ENCODE measurements at regions not wholly inside any gene's neighbourhood (a gene's known extent, or its start where the extent isn't known, plus 50 kb on each side); places are given as distances from the start of the nearest gene placed in this dataset.

DNA sequence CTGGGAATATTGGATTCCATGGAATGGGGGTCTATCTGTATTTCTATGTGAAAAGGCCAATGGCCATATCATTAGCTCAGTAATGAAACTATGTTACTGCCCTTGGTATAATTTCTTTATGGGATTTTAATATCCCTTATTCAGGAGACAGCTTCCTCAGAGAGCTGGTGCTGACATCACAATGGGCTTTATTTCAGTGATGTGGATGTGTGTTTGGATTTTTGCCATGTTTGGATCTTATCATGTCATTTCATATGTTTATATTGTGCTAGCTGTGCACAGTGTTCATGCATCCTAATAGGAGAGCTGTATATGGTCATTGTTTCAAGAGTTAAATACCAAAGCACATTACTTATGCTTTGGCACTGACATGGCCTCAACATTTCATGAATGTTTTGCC, 806.1 kb upstream of the MAP3K7 start:
- Histone ChIP-seq H3K36me3 (ENCODE audit: insufficient read depth, low read length) (no peaks in the 10 kb centered on the region), H3K79me2 (replicated peaks; ENCODE audit: insufficient read depth, low read length) (no peaks in the 10 kb centered on the region), H3F3A (ENCODE audit: insufficient read depth, low read length, poor library complexity, severe bottlenecking) (no peaks in the 10 kb centered on the region), H3K4me3 (ENCODE audit: low read length) (no peak overlapping the region), H3K4me2 (ENCODE audit: low read length) (no peak overlapping the region), H4K20me1 (ENCODE audit: insufficient read depth) (no peaks in the 10 kb centered on the region), H3K9ac (ENCODE audit: low read length) (no peak overlapping the region), H3K27me3 (ENCODE audit: insufficient read depth, low read depth, low read length) (no peaks in the 10 kb centered on the region), H3K9me3 (ENCODE audit: low read length) (no peaks in the 10 kb centered on the region), H3K27ac (ENCODE audit: low read length) (no peak overlapping the region), H2AFZ (ENCODE audit: low read depth, low read length) (no peak overlapping the region), H3K9me2 (ENCODE audit: insufficient read depth, low read length) (no peaks in the 10 kb centered on the region)
- TF ChIP-seq EZH2 (IDR thresholded peaks at IDR 0.05; ENCODE audit: borderline replicate concordance, insufficient read depth, low read length, poor library complexity, severe bottlenecking) (no peak), RAD21 (conservative IDR thresholded peaks at IDR 0.05) (no peak), CTCF (IDR thresholded peaks at IDR 0.05; ENCODE audit: poor library complexity, severe bottlenecking) (no peak), TAF1 (IDR thresholded peaks at IDR 0.05; ENCODE audit: low read depth) (no peak), MXI1 (conservative IDR thresholded peaks at IDR 0.05; ENCODE audit: poor library complexity, severe bottlenecking) (no peak), POLR2AphosphoS5 (IDR thresholded peaks at IDR 0.05) (no peak), SMC3 (conservative IDR thresholded peaks at IDR 0.05; ENCODE audit: poor library complexity) (no peak), REST (IDR thresholded peaks at IDR 0.05; ENCODE audit: borderline replicate concordance) (no peak), EP300 (conservative IDR thresholded peaks at IDR 0.05; ENCODE audit: poor library complexity, severe bottlenecking) (no peak)

DNA sequence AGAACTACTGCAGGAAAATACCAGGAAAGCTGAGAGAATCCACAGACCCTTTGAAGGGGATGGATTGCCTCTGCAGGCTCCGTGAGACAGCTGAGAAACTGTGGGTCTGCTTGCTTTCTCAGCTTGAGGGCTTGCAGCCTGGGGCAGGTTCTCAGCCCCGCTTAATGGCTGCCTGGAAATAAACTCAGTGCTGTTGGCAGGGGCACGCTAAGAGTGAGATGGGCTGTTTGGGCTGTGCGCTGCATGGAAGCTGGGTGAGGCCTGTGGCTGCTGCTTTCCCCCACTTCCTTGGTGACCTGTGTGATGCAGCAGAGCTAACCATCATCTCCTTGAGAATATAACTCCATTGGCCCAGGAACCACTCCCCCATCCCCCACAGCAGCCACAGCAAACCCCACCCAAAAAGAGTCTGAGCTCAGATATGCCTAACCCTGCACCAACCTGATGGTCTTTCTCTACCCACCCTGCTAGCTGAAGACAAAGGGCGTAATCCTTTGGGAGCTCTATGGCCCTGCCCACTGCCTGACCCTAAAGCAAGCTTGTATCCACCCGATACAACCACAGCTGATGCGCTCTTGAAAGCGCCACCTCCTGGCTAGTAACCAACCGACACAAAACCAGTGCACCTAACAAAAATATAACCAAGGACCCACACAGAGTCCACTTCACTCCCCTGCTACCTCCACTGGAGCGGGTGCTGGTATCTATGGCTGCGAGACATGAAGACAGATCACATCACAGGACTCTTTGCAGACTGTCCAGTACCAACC, 800.6 kb upstream of the MAP3K7 start:
- Histone ChIP-seq H2AFZ (ENCODE audit: low read depth, low read length) (no peak overlapping the region), H3K36me3 (ENCODE audit: insufficient read depth, low read length) (no peaks in the 10 kb centered on the region), H3K27ac (ENCODE audit: low read length) (no peak overlapping the region), H4K20me1 (ENCODE audit: insufficient read depth) (no peaks in the 10 kb centered on the region), H3K79me2 (replicated peaks; ENCODE audit: insufficient read depth, low read length) (no peaks in the 10 kb centered on the region), H3K4me3 (ENCODE audit: low read length) (no peak overlapping the region), H3K9me3 (ENCODE audit: low read length) (no peaks in the 10 kb centered on the region), H3K27me3 (ENCODE audit: insufficient read depth, low read depth, low read length) (no peaks in the 10 kb centered on the region), H3K4me2 (ENCODE audit: low read length) (no peak overlapping the region), H3K9me2 (ENCODE audit: insufficient read depth, low read length) (no peaks in the 10 kb centered on the region), H3F3A (ENCODE audit: insufficient read depth, low read length, poor library complexity, severe bottlenecking) (no peaks in the 10 kb centered on the region), H3K9ac (ENCODE audit: low read length) (no peak overlapping the region)
- TF ChIP-seq EP300 (conservative IDR thresholded peaks at IDR 0.05; ENCODE audit: poor library complexity, severe bottlenecking) (no peak), EZH2 (IDR thresholded peaks at IDR 0.05; ENCODE audit: borderline replicate concordance, insufficient read depth, low read length, poor library complexity, severe bottlenecking) (no peak), MXI1 (conservative IDR thresholded peaks at IDR 0.05; ENCODE audit: poor library complexity, severe bottlenecking) (no peak), TAF1 (IDR thresholded peaks at IDR 0.05; ENCODE audit: low read depth) (no peak), RAD21 (conservative IDR thresholded peaks at IDR 0.05) (no peak), CTCF (IDR thresholded peaks at IDR 0.05; ENCODE audit: poor library complexity, severe bottlenecking) (no peak), POLR2AphosphoS5 (IDR thresholded peaks at IDR 0.05) (no peak), SMC3 (conservative IDR thresholded peaks at IDR 0.05; ENCODE audit: poor library complexity) (no peak), REST (IDR thresholded peaks at IDR 0.05; ENCODE audit: borderline replicate concordance) (no peak)
